ENCODE measurements at regions not wholly inside any gene's neighbourhood (a gene's known extent, or its start where the extent isn't known, plus 50 kb on each side); places are given as distances from the start of the nearest gene placed in this dataset.

DNA sequence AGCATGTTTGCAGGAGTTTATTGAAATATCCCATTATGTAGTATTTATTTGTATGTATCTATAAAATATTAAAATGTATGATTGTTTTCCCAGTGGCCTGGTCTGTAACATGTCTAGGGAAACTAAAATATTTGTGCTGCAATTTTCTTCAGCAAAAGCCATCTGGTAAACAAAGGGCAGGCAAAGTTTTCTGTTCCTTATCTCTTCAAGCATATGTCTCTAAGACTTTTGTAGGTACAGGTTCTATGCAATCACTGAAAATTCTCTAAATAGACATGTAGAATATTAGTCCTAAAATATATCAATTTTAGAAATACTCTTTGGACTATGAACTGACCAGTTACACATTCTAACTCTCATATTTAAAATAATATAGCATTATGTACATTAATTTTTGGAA lies 585.8 kb upstream of the RGS18 start:
- TF ChIP-seq, protein P1, sequence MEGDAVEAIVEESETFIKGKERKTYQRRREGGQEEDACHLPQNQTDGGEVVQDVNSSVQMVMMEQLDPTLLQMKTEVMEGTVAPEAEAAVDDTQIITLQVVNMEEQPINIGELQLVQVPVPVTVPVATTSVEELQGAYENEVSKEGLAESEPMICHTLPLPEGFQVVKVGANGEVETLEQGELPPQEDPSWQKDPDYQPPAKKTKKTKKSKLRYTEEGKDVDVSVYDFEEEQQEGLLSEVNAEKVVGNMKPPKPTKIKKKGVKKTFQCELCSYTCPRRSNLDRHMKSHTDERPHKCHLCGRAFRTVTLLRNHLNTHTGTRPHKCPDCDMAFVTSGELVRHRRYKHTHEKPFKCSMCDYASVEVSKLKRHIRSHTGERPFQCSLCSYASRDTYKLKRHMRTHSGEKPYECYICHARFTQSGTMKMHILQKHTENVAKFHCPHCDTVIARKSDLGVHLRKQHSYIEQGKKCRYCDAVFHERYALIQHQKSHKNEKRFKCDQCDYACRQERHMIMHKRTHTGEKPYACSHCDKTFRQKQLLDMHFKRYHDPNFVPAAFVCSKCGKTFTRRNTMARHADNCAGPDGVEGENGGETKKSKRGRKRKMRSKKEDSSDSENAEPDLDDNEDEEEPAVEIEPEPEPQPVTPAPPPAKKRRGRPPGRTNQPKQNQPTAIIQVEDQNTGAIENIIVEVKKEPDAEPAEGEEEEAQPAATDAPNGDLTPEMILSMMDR (IDR thresholded peaks at IDR 0.05), result no peak
- no peak for TF ChIP-seq ZFX (IDR thresholded peaks at IDR 0.05; ENCODE audit: borderline replicate concordance)

All from 22Rv1 (cell line).